GM21786 (cell line): ENCODE measurements at regions not wholly inside any gene's neighbourhood (a gene's known extent, or its start where the extent isn't known, plus 50 kb on each side); places are given as distances from the start of the nearest gene placed in this dataset.
"Not testable (repeated sequence)": the region's sequence is repeated elsewhere in the genome, so short reads cannot be mapped to it uniquely, and the experiment has no call there.

Experiments
- ATAC-seq: cut with Tn5 transposase; IDR thresholded peaks from one replicate; pipeline ENCODE4 v1.9.1; 2021; ENCODE audit not compliant: unreplicated experiment

- no peak for ATAC-seq
Observed at GRCh38 chr1:177891809-177892208, 78.0 kb downstream of the SEC16B start.

- no peak for ATAC-seq
Observed at GRCh38 chr1:177890479-177890878, 79.4 kb downstream of the SEC16B start.

- no peak for ATAC-seq
Observed at GRCh38 chr1:177884479-177885021, 85.3 kb downstream of the SEC16B start.

DNA sequence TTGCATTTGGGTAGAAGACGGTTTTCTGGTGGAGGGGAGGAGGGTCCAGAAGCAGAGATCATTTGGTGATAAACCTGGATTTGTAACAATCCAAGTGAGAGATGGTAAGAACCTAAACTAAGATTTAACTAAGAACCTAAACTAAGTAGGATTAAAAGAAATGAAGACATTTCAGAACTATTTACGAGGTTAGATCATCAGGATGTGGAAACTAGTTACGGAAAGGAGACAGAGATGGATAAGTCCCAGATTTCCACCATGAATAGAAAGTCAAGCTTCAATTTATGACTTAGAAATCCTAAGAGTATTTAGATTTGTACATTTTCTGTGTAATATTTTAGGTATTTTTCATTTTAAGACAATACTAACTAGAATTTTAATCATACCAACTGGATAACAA is 86.3 kb downstream of the SEC16B start:
- no peak for ATAC-seq

DNA sequence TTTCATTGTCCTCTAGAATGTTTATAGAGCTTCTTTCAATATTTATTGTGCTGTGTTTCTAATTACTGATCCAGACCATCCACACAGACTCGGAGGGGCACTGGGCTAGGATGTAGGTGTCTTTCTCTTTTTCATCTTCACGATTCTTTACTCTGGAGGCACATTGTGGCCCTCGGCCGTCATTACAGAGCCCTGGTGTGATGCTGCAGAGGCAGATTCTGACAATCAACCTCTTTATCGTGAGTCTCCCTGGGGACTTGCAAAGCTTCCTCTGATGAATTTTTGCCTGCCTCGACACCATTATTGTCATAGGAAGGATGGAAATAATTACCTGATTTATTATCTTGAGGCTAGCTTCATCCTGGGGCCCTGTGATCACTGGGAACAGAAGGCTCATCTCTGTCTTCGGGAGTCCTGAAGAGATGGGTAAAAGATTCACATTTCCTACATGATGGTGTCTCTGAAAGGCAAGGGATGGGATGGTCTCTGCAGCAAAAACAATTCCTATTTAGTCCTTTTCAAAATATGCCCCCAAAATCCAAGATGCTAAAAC is 89.4 kb downstream of the SEC16B start:
- no peak for ATAC-seq

DNA sequence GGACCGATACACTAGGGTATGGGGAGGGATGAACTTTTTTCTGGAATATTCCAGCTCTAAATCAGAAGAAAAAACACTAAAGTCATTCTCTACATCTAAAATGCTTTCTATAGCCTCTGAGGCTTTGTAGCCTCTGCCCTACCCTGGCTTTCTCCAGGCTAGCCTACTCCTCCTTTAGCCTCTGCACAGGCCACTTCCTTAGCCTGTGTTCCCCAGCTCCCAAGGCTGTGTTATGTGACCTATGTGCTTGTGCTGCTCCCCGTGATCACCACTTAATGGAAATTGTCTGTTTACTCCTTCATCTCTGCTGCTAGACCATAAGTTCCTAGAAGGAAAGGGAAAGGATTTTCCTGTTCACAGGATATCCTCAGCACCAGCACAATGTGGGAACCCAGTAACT is 92.8 kb downstream of the SEC16B start:
- ATAC-seq, result no peak

DNA sequence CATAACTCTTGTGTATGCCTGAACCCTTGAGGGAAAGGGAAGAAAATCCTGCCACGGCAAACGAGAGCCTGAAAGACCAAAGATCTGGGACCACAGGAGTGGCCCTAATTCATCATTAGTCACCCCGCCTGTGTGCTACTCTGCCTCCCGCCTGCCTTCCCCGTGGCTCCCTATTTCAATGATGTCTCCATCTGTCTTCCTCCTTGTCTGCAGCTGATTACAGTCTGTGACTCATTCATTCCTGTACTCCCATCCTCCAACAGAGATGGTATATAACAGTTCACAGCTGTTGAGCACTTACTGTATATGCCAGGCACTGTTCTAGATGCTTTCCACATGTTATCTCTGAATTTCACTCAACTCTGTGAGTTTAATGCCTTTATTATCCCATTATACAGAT is 96.6 kb downstream of the SEC16B start:
- no peak for ATAC-seq

DNA sequence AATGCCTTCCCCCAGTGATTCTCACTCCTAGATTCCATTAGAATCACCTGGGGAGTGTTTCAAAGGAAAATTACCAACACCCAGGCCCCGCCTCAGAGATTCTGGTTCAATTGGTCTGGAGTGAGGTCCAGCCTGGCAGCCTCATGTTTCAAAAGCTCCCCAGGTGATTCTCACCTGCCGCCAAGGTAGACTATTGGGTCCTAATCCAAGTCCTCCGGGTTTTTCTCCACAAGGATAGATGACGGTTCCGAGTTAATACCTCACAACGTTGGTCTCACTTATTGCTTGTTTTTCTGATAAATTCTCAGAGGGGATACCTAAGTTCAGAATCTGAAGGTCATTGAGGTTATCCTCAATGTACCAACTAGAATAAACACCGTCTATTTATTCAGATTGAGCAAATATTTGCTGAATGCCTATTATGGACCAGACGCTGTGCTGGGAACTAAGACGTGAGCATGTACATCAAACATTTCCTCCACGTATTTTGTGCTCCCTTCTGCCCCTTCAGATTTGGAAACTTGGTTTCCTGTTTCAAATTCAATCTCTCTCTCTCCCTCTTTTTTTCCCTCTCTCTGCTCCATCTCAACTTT is 97.5 kb downstream of the SEC16B start:
- ATAC-seq, result no peak

DNA sequence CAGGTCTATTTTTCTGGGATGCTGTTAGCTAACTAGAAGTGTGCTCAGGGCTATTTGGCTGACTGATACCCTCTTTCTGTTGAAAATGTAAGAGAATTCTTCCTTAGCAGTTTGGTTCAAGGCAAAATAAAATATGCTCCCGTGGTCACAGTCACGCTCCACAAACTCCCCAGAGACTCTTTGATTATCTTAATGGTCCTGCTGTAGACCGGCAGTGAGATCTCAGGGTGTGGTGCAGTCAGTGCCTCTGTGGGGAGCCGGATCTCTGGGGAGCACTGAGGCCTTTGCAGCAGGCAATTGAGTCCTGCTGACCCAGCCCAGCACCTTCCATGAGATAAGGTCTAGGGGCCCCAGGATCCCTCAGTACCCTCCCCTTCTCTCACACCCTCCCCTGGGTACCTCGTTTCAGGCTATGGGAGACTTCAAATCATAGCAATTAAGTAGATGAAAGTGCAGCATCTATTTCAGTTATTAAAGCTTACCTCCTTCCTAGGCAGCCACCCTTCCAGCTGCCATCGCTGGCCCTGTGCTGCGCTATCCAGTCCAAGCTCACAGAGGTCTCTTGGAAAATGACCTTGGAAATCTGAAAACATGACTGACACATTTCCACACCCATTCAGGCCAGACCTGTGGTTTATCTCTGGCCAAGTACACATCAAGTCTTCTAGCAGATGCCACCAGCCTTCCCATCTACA is 98.1 kb downstream of the SEC16B start:
- ATAC-seq, result no peak

- ATAC-seq, result no peak
Observed at GRCh38 chr1:177869586-177869985, 100.3 kb downstream of the SEC16B start.

DNA sequence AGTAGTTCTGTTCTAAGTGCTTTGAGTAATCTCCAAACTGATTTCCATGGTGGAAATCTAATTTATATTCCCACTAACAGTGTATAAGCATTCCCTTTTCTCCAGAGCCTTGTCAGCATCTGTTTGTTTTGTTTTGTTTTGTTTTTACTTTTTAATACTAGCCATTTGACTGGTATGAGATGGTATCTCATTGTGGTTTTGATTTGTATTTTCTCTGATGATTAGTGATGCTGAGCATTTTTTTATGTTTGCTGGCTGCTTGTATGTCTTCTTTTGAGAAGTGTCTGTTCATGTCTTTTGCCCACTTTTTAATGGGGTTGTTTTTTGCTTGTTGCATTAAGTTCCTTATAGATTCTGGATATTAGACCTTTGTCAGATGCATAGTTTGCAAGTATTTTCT is 100.8 kb downstream of the SEC16B start:
- ATAC-seq, result not testable (repeated sequence)

DNA sequence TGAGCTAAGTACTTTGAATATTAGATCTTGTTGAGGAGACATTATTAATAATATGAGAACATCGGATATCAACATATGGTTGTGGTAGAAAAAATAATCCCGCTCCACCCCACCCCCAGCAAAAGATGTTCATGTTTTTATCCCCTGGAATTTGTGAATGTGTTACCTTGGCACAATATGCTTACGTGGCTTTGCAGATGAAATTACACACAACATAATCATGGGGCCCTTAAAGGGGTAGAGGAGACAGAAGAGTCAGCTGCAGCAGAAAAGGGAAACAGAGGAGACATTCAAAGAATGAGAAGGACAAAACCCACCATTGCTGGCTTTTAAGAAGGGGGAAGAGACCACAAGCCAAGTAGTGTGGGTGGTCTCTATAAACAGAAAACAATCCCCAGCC is 104.1 kb downstream of the SEC16B start:
- ATAC-seq, result no peak

DNA sequence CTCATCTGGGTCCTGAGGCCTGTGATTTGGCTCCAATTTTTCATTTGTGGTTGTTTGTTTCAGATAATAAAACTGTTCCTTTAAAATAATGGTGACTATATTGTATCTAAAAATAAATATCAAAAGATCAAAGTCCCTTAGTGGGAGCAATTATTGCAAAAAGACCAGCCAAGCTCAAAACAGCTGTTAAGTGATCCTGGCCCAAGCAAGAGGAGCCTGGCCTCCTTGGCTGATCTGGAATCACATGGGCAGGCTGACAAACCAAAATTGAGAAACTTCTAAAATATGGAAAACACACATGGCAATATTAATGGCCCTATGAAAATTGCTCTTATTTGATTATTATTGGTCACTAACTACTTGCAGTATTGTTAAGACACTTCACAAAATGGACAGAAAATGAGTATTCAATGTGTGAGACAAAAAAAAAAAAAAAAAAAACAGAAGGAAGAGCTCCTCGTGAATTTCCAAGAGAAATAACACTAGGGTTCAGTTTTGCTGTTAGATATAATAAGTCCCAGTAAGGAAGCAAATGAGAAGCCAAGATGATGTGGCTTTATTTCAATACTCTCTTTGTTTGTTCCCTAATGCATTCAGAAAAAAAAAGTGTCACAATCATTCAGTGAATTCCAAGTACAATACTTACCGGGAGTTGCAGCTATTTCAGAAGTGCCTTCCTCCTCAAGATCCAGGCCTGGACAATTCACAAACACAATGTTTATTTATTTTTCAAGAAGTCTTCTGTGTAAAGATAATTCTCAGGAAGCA is 105.1 kb downstream of the SEC16B start:
- ATAC-seq, result no peak

- ATAC-seq, result no peak
Observed at GRCh38 chr1:177863796-177864195, 106.1 kb downstream of the SEC16B start.

DNA sequence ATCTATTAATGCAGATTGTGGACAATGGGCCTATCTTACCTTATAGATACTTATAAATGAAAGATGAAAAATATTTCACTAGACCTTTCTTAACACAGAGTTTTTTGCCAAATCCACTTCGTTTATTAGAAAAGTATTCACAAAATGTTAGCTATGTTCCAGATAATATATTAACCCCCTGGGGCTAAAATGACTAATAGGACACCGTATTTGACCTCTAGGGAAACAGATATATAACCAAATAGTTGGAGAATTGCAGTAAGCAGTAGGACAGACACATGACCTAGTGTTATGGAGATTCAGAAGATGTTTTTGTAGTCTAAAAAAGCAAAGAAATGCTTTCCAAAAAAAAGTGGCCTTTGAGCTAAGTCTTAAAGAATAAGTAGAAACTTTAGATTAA is 106.9 kb downstream of the SEC16B start:
- ATAC-seq, result no peak

- no peak for ATAC-seq
Observed at GRCh38 chr1:177859572-177859971, 110.3 kb downstream of the SEC16B start.

- ATAC-seq, result no peak
Observed at GRCh38 chr1:177858332-177858821, 111.5 kb downstream of the SEC16B start.

- no peak for ATAC-seq
Observed at GRCh38 chr1:177857285-177857684, 112.6 kb downstream of the SEC16B start.

GRCh38 chr1:177854951-177855350 is 114.9 kb downstream of the SEC16B start:
- no peak for ATAC-seq

- ATAC-seq, result no peak
Observed at GRCh38 chr1:177849579-177850290, 120.1 kb downstream of the SEC16B start.

GRCh38 chr1:177849130-177849529 is 120.7 kb downstream of the SEC16B start:
- ATAC-seq, result no peak
